CD4-positive, alpha-beta memory T cell (primary cell): ENCODE measurements at regions not wholly inside any gene's neighbourhood (a gene's known extent, or its start where the extent isn't known, plus 50 kb on each side); places are given as distances from the start of the nearest gene placed in this dataset.

Source experiments
- CTCF ChIA-PET: fragments of 350-600 bp; sonication (Branson Sonifier 250); formaldehyde crosslinking; loops from one replicate; lab custom pipeline; 2021; ENCODE audit warnings: inconsistent platforms; ENCODE audit not compliant: partially characterized antibody; lab: Charles Lee
- POLR2A ChIA-PET: fragments of 350-600 bp; sonication (Branson Sonifier 250); formaldehyde crosslinking; loops from one replicate; lab custom pipeline; 2021; ENCODE audit not compliant: partially characterized antibody; lab: Charles Lee
- DNase-seq, 5 donors: peaks; one replicate each; pipeline versions ENCODE4 v3.0.0 to v3.0.0-alpha.2; 2020 to 2022; ENCODE audit warnings: mixed read lengths in 1 of 5
- H3K27ac ChIP-seq: one replicate; pipeline ENCODE4 v1.7.0; 2013; ENCODE audit warnings: low read depth, low read length
- H3K27me3 ChIP-seq: 2 replicates; pipeline ENCODE4 v1.7.0; 2013; ENCODE audit warnings: mild to moderate bottlenecking, low read length, moderate library complexity; ENCODE audit not compliant: insufficient read depth
- H3K36me3 ChIP-seq: 2 replicates; pipeline ENCODE4 v1.7.0; 2013; ENCODE audit warnings: mild to moderate bottlenecking, low read length, moderate library complexity; ENCODE audit not compliant: insufficient read depth
- H3K4me1 ChIP-seq: 2 replicates; pipeline ENCODE4 v1.7.0; 2013; ENCODE audit warnings: mild to moderate bottlenecking, low read length, moderate library complexity; ENCODE audit not compliant: insufficient read depth
- H3K4me3 ChIP-seq, 2 donors: one replicate each; pipeline ENCODE4 v1.7.0; 2013; ENCODE audit warnings: low read length in 2 of 2, mild to moderate bottlenecking in 1 of 2
- H3K9me3 ChIP-seq, 2 donors: one replicate each; pipeline ENCODE4 v1.7.0; 2013; ENCODE audit warnings: low read length in 2 of 2, control low read depth in 1 of 2; ENCODE audit not compliant: control insufficient read depth in 1 of 2
- H3K27ac Mint-ChIP-seq, 7 donors: one replicate each; pipeline ENCODE4 v1.8.0; 2020 to 2021; ENCODE audit warnings: mixed read lengths in 7 of 7, mild to moderate bottlenecking in 6 of 7, inconsistent platforms in 3 of 7, moderate library complexity in 3 of 7
- H3K27me3 Mint-ChIP-seq, 2 donors: one replicate each; pipeline ENCODE4 v1.8.0; 2020 to 2021; ENCODE audit warnings: mixed read lengths in 2 of 2
- H3K36me3 Mint-ChIP-seq, 2 donors: one replicate each; pipeline ENCODE4 v1.8.0; 2020 to 2021; ENCODE audit warnings: mixed read lengths in 2 of 2, inconsistent platforms in 1 of 2, mild to moderate bottlenecking in 1 of 2
- H3K4me1 Mint-ChIP-seq, 4 donors: one replicate each; pipeline ENCODE4 v1.8.0; 2020 to 2021; ENCODE audit warnings: mixed read lengths in 4 of 4, mild to moderate bottlenecking in 1 of 4
- H3K4me3 Mint-ChIP-seq, 8 donors: one replicate each; pipeline ENCODE4 v1.8.0; 2020 to 2021; ENCODE audit warnings: mixed read lengths in 8 of 8, mild to moderate bottlenecking in 7 of 8, moderate library complexity in 6 of 8, inconsistent platforms in 3 of 8
- H3K9me3 Mint-ChIP-seq, 8 donors: one replicate each; pipeline ENCODE4 v1.8.0; 2020 to 2021; ENCODE audit warnings: mixed read lengths in 8 of 8, mild to moderate bottlenecking in 5 of 8, inconsistent platforms in 3 of 8, moderate library complexity in 1 of 8
- intact Hi-C: fragments of 100-400 bp; cut with micrococcal nuclease; formaldehyde crosslinking; loops from one replicate; pipeline ENCODE4 v1.15.1; 2023

GRCh38 chr3:95197661-95198060 is 1134.8 kb downstream of the NSUN3 start:
- no peaks in the 10 kb centered on the region for H3K27me3 Mint-ChIP-seq
- intact Hi-C loops: no loop called here
- Histone ChIP-seq H3K9me3 (no peaks in the 10 kb centered on the region), H3K36me3 (no peaks in the 10 kb centered on the region), H3K4me3 (no peak overlapping the region), H3K4me1 (no peaks in the 10 kb centered on the region), H3K27ac (no peak overlapping the region), H3K27me3 (no peaks in the 10 kb centered on the region)
- POLR2A ChIA-PET: no interaction called here
- peaks cover 0 to 9% (median under 1%) of the 10 kb centered on the region in 8 donors for H3K9me3 Mint-ChIP-seq
- H3K36me3 Mint-ChIP-seq: no peaks in the 10 kb centered on the region
- H3K27ac Mint-ChIP-seq: no peak overlapping the region
- CTCF ChIA-PET: no interaction called here
- no peaks in the 10 kb centered on the region for H3K4me1 Mint-ChIP-seq
- no peak for DNase-seq
- no peak overlapping the region for H3K4me3 Mint-ChIP-seq

GRCh38 chr3:95200384-95200783 is 1137.5 kb downstream of the NSUN3 start:
- no peaks in the 10 kb centered on the region for H3K36me3 ChIP-seq
- H3K27ac ChIP-seq: no peak overlapping the region
- intact Hi-C loops: no loop called here
- Mint-ChIP-seq H3K4me1 (no peaks in the 10 kb centered on the region), H3K27ac (no peak overlapping the region), H3K27me3 (no peaks in the 10 kb centered on the region), H3K9me3 (peaks cover 0 to 22% (median 11%) of the 10 kb centered on the region in 8 donors), H3K36me3 (no peaks in the 10 kb centered on the region), H3K4me3 (no peak overlapping the region)
- H3K4me1 ChIP-seq: no peaks in the 10 kb centered on the region
- ChIA-PET POLR2A (no interaction called here), CTCF (no interaction called here)
- no peaks in the 10 kb centered on the region for H3K9me3 ChIP-seq
- H3K4me3 ChIP-seq: no peak overlapping the region
- no peaks in the 10 kb centered on the region for H3K27me3 ChIP-seq
- DNase-seq: no peak

GRCh38 chr3:95210878-95211277 is 1148.0 kb downstream of the NSUN3 start:
- no peaks in the 10 kb centered on the region for H3K9me3 ChIP-seq
- intact Hi-C loops: no loop called here
- H3K4me3 ChIP-seq: no peak overlapping the region
- no peak for DNase-seq
- Mint-ChIP-seq H3K9me3 (peaks cover 0 to 11% (median 3%) of the 10 kb centered on the region in 8 donors), H3K27me3 (no peaks in the 10 kb centered on the region), H3K36me3 (no peaks in the 10 kb centered on the region), H3K4me1 (no peaks in the 10 kb centered on the region), H3K27ac (no peak overlapping the region), H3K4me3 (no peak overlapping the region)
- ChIA-PET POLR2A (no interaction called here), CTCF (no interaction called here)
- H3K27ac ChIP-seq: no peak overlapping the region
- no peaks in the 10 kb centered on the region for H3K4me1 ChIP-seq
- no peaks in the 10 kb centered on the region for H3K36me3 ChIP-seq
- H3K27me3 ChIP-seq: no peaks in the 10 kb centered on the region

GRCh38 chr3:95212117-95212516 is 1149.3 kb downstream of the NSUN3 start:
- intact Hi-C loops: no loop called here
- Mint-ChIP-seq H3K36me3 (no peaks in the 10 kb centered on the region), H3K27me3 (no peaks in the 10 kb centered on the region), H3K4me3 (no peak overlapping the region), H3K9me3 (peaks cover 0 to 12% (median 4%) of the 10 kb centered on the region in 8 donors), H3K27ac (no peak overlapping the region), H3K4me1 (no peaks in the 10 kb centered on the region)
- H3K4me1 ChIP-seq: no peaks in the 10 kb centered on the region
- no peak for DNase-seq
- no peaks in the 10 kb centered on the region for H3K36me3 ChIP-seq
- ChIA-PET CTCF (no interaction called here), POLR2A (no interaction called here)
- H3K27ac ChIP-seq: no peak overlapping the region
- no peaks in the 10 kb centered on the region for H3K27me3 ChIP-seq
- H3K9me3 ChIP-seq: no peaks in the 10 kb centered on the region
- H3K4me3 ChIP-seq: no peak overlapping the region

GRCh38 chr3:95215437-95215957 is 1152.6 kb downstream of the NSUN3 start:
- Mint-ChIP-seq H3K27me3 (no peaks in the 10 kb centered on the region), H3K4me1 (no peaks in the 10 kb centered on the region), H3K36me3 (no peaks in the 10 kb centered on the region), H3K27ac (no peak overlapping the region), H3K9me3 (peaks cover 0 to 17% (median 8%) of the 10 kb centered on the region in 8 donors), H3K4me3 (no peak overlapping the region)
- DNase-seq: no peak
- CTCF ChIA-PET: no interaction called here
- Histone ChIP-seq H3K9me3 (no peaks in the 10 kb centered on the region), H3K27ac (no peak overlapping the region), H3K36me3 (no peaks in the 10 kb centered on the region), H3K4me3 (no peak overlapping the region), H3K4me1 (no peaks in the 10 kb centered on the region), H3K27me3 (no peaks in the 10 kb centered on the region)
- POLR2A ChIA-PET: no interaction called here
- intact Hi-C loops: no loop called here

GRCh38 chr3:95217661-95218060 is 1154.8 kb downstream of the NSUN3 start:
- Histone ChIP-seq H3K4me1 (no peaks in the 10 kb centered on the region), H3K36me3 (no peaks in the 10 kb centered on the region), H3K9me3 (no peaks in the 10 kb centered on the region), H3K27ac (no peak overlapping the region), H3K4me3 (no peak overlapping the region), H3K27me3 (no peaks in the 10 kb centered on the region)
- Mint-ChIP-seq H3K4me3 (no peak overlapping the region), H3K9me3 (peaks cover 0 to 15% (median 7%) of the 10 kb centered on the region in 8 donors), H3K4me1 (no peaks in the 10 kb centered on the region), H3K36me3 (no peaks in the 10 kb centered on the region), H3K27ac (no peak overlapping the region), H3K27me3 (no peaks in the 10 kb centered on the region)
- intact Hi-C loops: no loop called here
- POLR2A ChIA-PET: no interaction called here
- no peak for DNase-seq
- CTCF ChIA-PET: no interaction called here

- Mint-ChIP-seq H3K9me3 (peaks cover 0 to 12% (median 7%) of the 10 kb centered on the region in 8 donors), H3K27me3 (no peaks in the 10 kb centered on the region), H3K4me3 (no peak overlapping the region), H3K4me1 (no peaks in the 10 kb centered on the region), H3K36me3 (no peaks in the 10 kb centered on the region), H3K27ac (no peak overlapping the region)
- Histone ChIP-seq H3K27ac (no peak overlapping the region), H3K4me3 (no peak overlapping the region), H3K4me1 (no peaks in the 10 kb centered on the region), H3K27me3 (no peaks in the 10 kb centered on the region), H3K36me3 (no peaks in the 10 kb centered on the region), H3K9me3 (no peaks in the 10 kb centered on the region)
- ChIA-PET POLR2A (no interaction called here), CTCF (no interaction called here)
- intact Hi-C loops: no loop called here
- DNase-seq: no peak
Observed at GRCh38 chr3:95218484-95218883, 1155.6 kb downstream of the NSUN3 start.

- no peak overlapping the region for H3K27ac ChIP-seq
- peaks cover 0 to 3% of the 10 kb centered on the region in 2 donors for H3K9me3 ChIP-seq
- intact Hi-C loops: no loop called here
- Mint-ChIP-seq H3K4me3 (no peak overlapping the region), H3K4me1 (no peaks in the 10 kb centered on the region), H3K27me3 (no peaks in the 10 kb centered on the region), H3K9me3 (peaks cover 0 to 24% (median 15%) of the 10 kb centered on the region in 8 donors), H3K27ac (no peak overlapping the region), H3K36me3 (no peaks in the 10 kb centered on the region)
- no peak overlapping the region for H3K4me3 ChIP-seq
- H3K36me3 ChIP-seq: no peaks in the 10 kb centered on the region
- DNase-seq: no peak
- CTCF ChIA-PET: no interaction called here
- POLR2A ChIA-PET: no interaction called here
- no peaks in the 10 kb centered on the region for H3K27me3 ChIP-seq
- no peaks in the 10 kb centered on the region for H3K4me1 ChIP-seq
Observed at GRCh38 chr3:95226437-95226836, 1163.6 kb downstream of the NSUN3 start.
